ENCODE measurements at regions not wholly inside any gene's neighbourhood (a gene's known extent, or its start where the extent isn't known, plus 50 kb on each side); places are given as distances from the start of the nearest gene placed in this dataset.

DNA sequence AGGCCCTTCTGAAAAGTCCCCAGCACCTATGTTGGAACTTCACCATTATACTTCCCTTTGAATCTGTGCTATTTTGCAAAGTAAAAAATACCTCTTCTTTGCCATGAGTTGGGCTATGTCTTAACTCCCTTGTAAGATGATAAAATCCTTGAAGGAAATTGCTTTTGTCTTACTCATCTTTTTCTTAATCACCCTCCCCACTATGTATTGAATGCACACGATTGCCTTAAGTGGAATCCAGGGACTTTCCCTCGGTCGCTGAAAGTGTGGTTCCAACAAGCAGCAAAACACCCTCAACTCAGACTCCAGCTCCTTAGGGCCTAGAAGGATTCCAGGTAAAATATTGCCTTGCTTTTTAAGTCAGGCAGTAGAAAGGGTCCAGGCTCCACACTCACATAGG lies 173.2 kb upstream of the ARL4C start:
- TF ChIP-seq POLR2A (IDR thresholded peaks at IDR 0.05; ENCODE audit: low read depth, low read length) (no peak), CTCF (IDR thresholded peaks at IDR 0.05 in 2 of 3, conservative IDR thresholded peaks at IDR 0.05 in 1 of 3; ENCODE audit: control insufficient read depth in 2 of 3, extremely low read depth in 1 of 3, insufficient read depth in 1 of 3, low read depth in 3 of 3, low read length in 3 of 3) (no peak), SMAD1 (IDR thresholded peaks at IDR 0.05; ENCODE audit: low read depth, partially characterized antibody) (no peak), CHD4 (IDR thresholded peaks at IDR 0.05) (no peak), CHD2 (IDR thresholded peaks at IDR 0.05; ENCODE audit: borderline replicate concordance, low read depth, low read length) (no peak), RAD21 (IDR thresholded peaks at IDR 0.05; ENCODE audit: insufficient read depth, low read depth, low read length) (no peak), HDAC2 (IDR thresholded peaks at IDR 0.05) (no peak), EP300 (IDR thresholded peaks at IDR 0.05; ENCODE audit: borderline replicate concordance in 1 of 2, control insufficient read depth in 1 of 2, low read depth in 2 of 2, low read length in 2 of 2) (no peak), EGR1 (IDR thresholded peaks at IDR 0.05; ENCODE audit: borderline replicate concordance in 1 of 2, low read depth in 2 of 2, low read length in 2 of 2) (no peak), BRCA1 (IDR thresholded peaks at IDR 0.05; ENCODE audit: low read depth, low read length) (no peak), SREBF2 (IDR thresholded peaks at IDR 0.05; ENCODE audit: low read length) (no peak), POLR2AphosphoS2 (IDR thresholded peaks at IDR 0.05; ENCODE audit: low read depth, low read length) (no peak), HCFC1 (IDR thresholded peaks at IDR 0.05; ENCODE audit: low read length) (no peak), HDAC6 (IDR thresholded peaks at IDR 0.05; ENCODE audit: unreplicated experiment) (no peak)
